Prostate gland (tissue), 2 donors: ENCODE measurements at regions not wholly inside any gene's neighbourhood (a gene's known extent, or its start where the extent isn't known, plus 50 kb on each side); places are given as distances from the start of the nearest gene placed in this dataset.

Experiments
- DNase-seq: peaks from one replicate; pipeline ENCODE4 v3.0.0-alpha.2; 2019; ENCODE audit warnings: low spot score
- H3K27ac ChIP-seq, 2 donors: fragments of 200-600 bp; sonication (generic); 2 replicates each; pipeline ENCODE4 v1.5.1; 2017 to 2019
- H3K27me3 ChIP-seq: fragments of 200-600 bp; sonication (generic); replicated peaks from 2 replicates; pipeline ENCODE4 v1.5.1; 2019; ENCODE audit not compliant: insufficient read depth
- H3K36me3 ChIP-seq, 2 donors: fragments of 200-600 bp; sonication (generic); 1 replicate in 1 of 2; 2 replicates in 1 of 2; pipeline versions ENCODE4 v1.5.1 to v1.8.1; 2017 to 2019
- H3K4me1 ChIP-seq: fragments of 200-600 bp; sonication (generic); replicated peaks from 2 replicates; pipeline ENCODE4 v1.5.1; 2019
- H3K4me3 ChIP-seq, 2 donors: fragments of 200-600 bp; sonication (generic); 2 replicates each; pipeline ENCODE4 v1.5.1; 2017 to 2019
- H3K9me3 ChIP-seq: fragments of 200-600 bp; sonication (generic); 2 replicates; pipeline ENCODE4 v1.5.1; 2017
- POLR2A ChIP-seq: fragments of 450-650 bp; IDR thresholded peaks from one replicate; pipeline ENCODE4 v1.6.1; 2016; ENCODE audit warnings: antibody characterized with exemption, mild to moderate bottlenecking
- POLR2AphosphoS5 ChIP-seq: sonication (generic); formaldehyde crosslinking; IDR thresholded peaks from one replicate; pipeline ENCODE4 v1.6.1; 2017; ENCODE audit warnings: antibody characterized with exemption
- WGBS: methylation state at CpG from one replicate; pipeline ENCODE4 v1.1.5; 2018; 5-methylcytosine and 5-hydroxymethylcytosine counted together
- intact Hi-C: fragments of 100-400 bp; cut with DNase I; formaldehyde crosslinking; loops from one replicate; pipeline ENCODE4 v1.14.2; 2022
- TF ChIP-seq, protein P1 (sequence below), 4 experiments: fragments of 200-600 bp in 2 of 4; fragments of 450-650 bp in 2 of 4; sonication (generic) in 2 of 4; IDR thresholded peaks; 1 replicate in 3 of 4; 2 replicates in 1 of 4; pipeline ENCODE4 v1.5.1; 2016 to 2019; ENCODE audit warnings: antibody characterized with exemption in 4 of 4, mild to moderate bottlenecking in 2 of 4, moderate library complexity in 2 of 4

DNA sequence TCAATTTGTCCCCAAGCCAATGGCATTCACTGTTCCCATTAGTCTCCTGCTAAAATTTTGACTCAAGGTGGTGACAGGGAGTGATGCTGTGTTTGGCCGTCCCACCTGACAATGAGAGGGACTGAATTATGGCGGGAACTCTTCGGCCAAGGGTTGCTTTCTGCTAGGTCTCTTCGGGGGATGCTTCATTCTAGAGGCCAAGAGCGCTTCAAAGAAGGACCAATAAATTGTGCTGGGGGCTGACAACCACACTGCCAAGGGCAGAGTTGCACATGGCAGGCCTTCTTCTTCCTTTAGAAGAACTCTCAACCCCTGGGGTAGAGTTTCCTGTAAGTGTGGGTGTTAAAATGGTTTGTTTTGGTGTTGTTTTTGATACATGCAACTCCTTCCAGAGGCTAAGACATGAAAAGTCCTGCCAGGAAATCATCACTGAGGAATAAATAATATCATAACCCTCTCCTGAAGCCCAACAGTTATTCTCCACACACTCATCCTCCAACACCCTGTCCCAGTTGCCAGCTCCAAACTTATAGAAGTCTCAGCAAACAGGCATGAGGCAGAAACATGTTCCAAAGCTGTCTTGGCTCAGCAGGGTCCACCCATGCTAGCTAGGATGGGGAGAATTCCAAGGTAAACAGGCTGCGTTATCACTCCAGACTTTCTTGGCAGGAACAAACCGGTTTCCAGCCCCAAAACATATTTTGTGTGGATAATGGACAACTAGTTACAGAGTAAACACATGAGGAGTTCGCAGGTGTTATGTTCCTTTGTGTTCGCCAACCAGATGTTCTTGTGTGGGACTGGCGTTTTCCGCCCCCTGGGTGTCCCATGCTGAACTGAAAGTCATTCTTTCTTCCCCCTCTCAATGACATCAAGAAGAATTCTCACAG lies 396.7 kb upstream of the RGMA start:
- WGBS, result 49% methylated on average over 11 of the region's 11 CpGs
- DNase-seq, result peak; percentile 69

GRCh38 chr15:93483923-93484322 lies 394.9 kb upstream of the RGMA start:
- Histone ChIP-seq H3K27me3 (no peaks in the 10 kb centered on the region), H3K4me3 (no peak overlapping the region), H3K36me3 (no peaks in the 10 kb centered on the region), H3K9me3 (no peaks in the 10 kb centered on the region), H3K4me1 (no peaks in the 10 kb centered on the region), H3K27ac (no peak overlapping the region)
- TF ChIP-seq, protein P1, sequence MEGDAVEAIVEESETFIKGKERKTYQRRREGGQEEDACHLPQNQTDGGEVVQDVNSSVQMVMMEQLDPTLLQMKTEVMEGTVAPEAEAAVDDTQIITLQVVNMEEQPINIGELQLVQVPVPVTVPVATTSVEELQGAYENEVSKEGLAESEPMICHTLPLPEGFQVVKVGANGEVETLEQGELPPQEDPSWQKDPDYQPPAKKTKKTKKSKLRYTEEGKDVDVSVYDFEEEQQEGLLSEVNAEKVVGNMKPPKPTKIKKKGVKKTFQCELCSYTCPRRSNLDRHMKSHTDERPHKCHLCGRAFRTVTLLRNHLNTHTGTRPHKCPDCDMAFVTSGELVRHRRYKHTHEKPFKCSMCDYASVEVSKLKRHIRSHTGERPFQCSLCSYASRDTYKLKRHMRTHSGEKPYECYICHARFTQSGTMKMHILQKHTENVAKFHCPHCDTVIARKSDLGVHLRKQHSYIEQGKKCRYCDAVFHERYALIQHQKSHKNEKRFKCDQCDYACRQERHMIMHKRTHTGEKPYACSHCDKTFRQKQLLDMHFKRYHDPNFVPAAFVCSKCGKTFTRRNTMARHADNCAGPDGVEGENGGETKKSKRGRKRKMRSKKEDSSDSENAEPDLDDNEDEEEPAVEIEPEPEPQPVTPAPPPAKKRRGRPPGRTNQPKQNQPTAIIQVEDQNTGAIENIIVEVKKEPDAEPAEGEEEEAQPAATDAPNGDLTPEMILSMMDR (IDR thresholded peaks at IDR 0.05), result no peak
- TF ChIP-seq POLR2AphosphoS5, result no peak
- no peak for TF ChIP-seq POLR2A
- intact Hi-C loops, result no loop called here
- no peak for DNase-seq
- WGBS, result 97% methylated on average over 4 of the region's 4 CpGs

More for the DNA sequence above, 396.7 kb upstream of the RGMA start:
- intact Hi-C loops, result no loop called here
- TF ChIP-seq POLR2A, result no peak
- TF ChIP-seq POLR2AphosphoS5, result peak; percentile 83
- TF ChIP-seq, protein P1 (IDR thresholded peaks at IDR 0.05), result peak in 2 of 4 experiments; percentile 13 to 45
- Histone ChIP-seq H3K4me3 (no peak overlapping the region), H3K27me3 (no peaks in the 10 kb centered on the region), H3K36me3 (no peaks in the 10 kb centered on the region), H3K9me3 (no peaks in the 10 kb centered on the region), H3K4me1 (no peaks in the 10 kb centered on the region), H3K27ac (peak overlapping the region; percentile 3 to 9)

DNA sequence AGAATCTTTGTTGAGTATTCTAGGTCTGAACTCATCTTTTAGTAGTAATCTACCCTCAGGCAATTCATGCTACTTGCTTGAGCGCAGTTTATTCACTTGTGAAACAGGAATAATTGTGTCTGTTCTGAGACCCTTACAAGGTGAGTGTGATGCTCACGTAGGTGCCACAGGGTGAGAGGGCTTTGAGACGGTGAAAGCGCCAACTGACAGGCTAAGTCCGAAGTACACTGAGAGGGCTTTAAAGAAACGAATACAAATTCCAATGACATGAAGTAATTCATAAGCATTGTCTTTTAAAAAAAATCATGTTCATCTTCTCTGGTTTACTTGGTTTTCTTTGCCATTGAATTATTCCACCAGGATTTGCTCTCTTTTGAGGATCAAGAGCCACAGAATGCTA lies 393.7 kb upstream of the RGMA start:
- TF ChIP-seq, protein P1 (IDR thresholded peaks at IDR 0.05), result no peak
- no peak for TF ChIP-seq POLR2A
- no peak for TF ChIP-seq POLR2AphosphoS5
- no peaks in the 10 kb centered on the region for H3K36me3 ChIP-seq
- H3K27ac ChIP-seq, result no peak overlapping the region
- H3K4me1 ChIP-seq, result no peaks in the 10 kb centered on the region
- no peak overlapping the region for H3K4me3 ChIP-seq
- intact Hi-C loops, result no loop called here
- DNase-seq, result no peak
- 66% methylated on average over 6 of the region's 6 CpGs for WGBS
- no peaks in the 10 kb centered on the region for H3K27me3 ChIP-seq
- no peaks in the 10 kb centered on the region for H3K9me3 ChIP-seq

DNA sequence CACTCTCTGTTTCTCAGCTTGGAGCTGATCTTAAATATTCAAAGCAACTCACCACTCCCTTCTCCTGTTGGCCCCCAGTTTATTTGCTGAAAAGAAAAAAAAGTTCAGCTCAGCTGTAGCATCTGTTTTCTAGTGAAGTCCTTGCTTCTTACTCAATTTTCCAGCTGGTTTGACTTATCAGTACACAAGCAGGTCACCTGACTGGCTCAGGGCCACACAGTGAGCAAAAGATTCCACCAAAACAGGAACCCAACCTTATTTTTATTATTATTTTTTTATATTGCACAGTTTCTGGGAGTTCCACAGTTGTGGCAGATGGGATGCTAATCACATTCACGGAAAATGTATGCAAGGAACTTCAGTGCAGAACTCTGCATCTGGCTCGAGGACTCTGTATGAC lies 390.7 kb upstream of the RGMA start:
- Histone ChIP-seq H3K36me3 (no peaks in the 10 kb centered on the region), H3K9me3 (no peaks in the 10 kb centered on the region), H3K4me1 (no peaks in the 10 kb centered on the region), H3K27me3 (no peaks in the 10 kb centered on the region), H3K27ac (no peak overlapping the region), H3K4me3 (no peak overlapping the region)
- intact Hi-C loops, result no loop called here
- DNase-seq, result no peak
- WGBS, result 91% methylated on average over 2 of the region's 2 CpGs
- TF ChIP-seq POLR2A (no peak), POLR2AphosphoS5 (no peak)
- TF ChIP-seq, protein P1 (IDR thresholded peaks at IDR 0.05), result no peak

DNA sequence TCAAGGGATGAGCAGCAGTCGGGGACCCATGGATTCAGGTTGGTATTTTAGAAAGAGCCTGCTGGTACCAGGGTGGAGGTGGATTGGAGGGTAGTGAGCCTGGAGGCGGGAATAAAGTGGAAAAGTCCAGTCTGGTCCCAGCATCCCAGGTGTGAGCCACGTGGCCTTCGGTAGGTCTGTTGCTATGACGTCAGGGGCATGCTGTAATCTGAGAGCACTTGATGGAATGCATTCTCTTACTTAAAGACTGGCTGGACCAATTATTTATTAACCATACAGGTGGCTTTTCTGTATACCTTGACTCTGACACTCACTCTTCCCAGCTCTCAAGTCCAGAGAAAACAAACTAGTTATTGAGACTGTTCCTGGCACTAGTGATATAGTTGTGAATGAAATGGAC lies 389.9 kb upstream of the RGMA start:
- 74% methylated on average over 5 of the region's 5 CpGs for WGBS

More for the DNA sequence above, 389.9 kb upstream of the RGMA start:
- Histone ChIP-seq H3K27me3 (no peaks in the 10 kb centered on the region), H3K27ac (no peak overlapping the region), H3K36me3 (no peaks in the 10 kb centered on the region), H3K4me3 (no peak overlapping the region), H3K9me3 (no peaks in the 10 kb centered on the region), H3K4me1 (no peaks in the 10 kb centered on the region)
- intact Hi-C loops, result no loop called here
- no peak for DNase-seq
- TF ChIP-seq, protein P1 (IDR thresholded peaks at IDR 0.05), result no peak
